ENCODE measurements at regions not wholly inside any gene's neighbourhood (a gene's known extent, or its start where the extent isn't known, plus 50 kb on each side); places are given as distances from the start of the nearest gene placed in this dataset.

DNA sequence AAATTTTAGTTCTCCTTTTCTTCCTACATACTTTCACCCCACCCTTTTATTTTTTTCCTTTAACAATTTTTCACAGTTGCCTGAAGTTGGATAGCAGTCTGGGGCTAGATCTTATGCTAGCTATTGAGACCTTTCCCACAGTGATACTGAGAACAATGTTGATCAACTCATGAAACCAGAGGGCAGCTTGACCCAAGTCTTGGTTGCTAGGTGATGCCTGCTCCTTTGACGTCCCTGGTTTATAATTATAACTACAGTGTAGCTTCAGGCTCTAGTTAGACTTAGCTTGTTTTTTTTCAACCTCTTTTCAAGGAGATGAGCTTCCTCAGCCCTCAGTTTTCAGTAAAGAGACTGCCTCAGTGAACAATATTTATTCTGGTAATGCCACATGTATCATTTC lies 648.5 kb downstream of the IRS1 start:
- TF ChIP-seq, protein P1, sequence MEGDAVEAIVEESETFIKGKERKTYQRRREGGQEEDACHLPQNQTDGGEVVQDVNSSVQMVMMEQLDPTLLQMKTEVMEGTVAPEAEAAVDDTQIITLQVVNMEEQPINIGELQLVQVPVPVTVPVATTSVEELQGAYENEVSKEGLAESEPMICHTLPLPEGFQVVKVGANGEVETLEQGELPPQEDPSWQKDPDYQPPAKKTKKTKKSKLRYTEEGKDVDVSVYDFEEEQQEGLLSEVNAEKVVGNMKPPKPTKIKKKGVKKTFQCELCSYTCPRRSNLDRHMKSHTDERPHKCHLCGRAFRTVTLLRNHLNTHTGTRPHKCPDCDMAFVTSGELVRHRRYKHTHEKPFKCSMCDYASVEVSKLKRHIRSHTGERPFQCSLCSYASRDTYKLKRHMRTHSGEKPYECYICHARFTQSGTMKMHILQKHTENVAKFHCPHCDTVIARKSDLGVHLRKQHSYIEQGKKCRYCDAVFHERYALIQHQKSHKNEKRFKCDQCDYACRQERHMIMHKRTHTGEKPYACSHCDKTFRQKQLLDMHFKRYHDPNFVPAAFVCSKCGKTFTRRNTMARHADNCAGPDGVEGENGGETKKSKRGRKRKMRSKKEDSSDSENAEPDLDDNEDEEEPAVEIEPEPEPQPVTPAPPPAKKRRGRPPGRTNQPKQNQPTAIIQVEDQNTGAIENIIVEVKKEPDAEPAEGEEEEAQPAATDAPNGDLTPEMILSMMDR (IDR thresholded peaks at IDR 0.05), result no peak

DNA sequence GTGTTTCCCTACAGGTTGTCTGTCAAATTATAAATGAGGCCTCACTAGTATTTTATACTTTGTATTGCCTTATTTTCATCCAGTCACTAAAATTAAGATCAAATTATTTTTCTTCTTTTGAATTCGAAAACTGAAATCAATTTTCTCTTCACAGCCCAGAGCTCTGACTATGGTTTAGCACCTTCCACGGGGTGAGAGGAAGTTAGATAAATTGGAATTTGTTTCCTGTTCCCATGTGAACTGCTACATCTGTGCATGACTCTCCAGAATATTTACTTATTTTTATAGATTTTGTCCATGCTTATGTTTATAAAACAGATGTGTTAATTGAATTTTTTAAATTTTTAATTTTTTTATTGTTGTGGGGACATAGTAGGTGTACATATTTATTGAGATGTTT lies 656.5 kb downstream of the IRS1 start:
- TF ChIP-seq, protein P1 (IDR thresholded peaks at IDR 0.05), result no peak

- TF ChIP-seq, protein P1 (IDR thresholded peaks at IDR 0.05), result no peak
Observed at GRCh38 chr2:226142463-226142862, 657.2 kb downstream of the IRS1 start.

DNA sequence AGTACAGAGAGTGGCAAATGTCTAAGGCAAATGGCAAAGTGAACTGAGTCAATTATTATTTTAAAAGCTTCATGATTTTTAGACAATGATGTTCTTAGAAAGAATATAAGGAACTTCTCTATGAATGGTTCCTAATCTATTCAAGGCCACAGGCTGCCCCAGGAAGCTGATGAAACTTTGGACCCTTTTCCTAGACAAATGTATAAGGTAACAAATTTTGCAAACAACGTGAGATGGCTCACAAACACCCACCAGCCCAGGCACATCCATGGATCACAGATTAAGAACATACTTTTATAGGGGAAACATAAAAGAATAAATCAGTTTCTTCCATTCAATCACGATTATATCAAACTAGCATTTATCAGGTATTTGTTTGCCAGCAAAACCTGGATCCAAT lies 659.0 kb downstream of the IRS1 start:
- TF ChIP-seq, protein P1 (IDR thresholded peaks at IDR 0.05), result no peak

GRCh38 chr2:226139759-226140158 lies 659.9 kb downstream of the IRS1 start:
- TF ChIP-seq, protein P1 (IDR thresholded peaks at IDR 0.05), result no peak

DNA sequence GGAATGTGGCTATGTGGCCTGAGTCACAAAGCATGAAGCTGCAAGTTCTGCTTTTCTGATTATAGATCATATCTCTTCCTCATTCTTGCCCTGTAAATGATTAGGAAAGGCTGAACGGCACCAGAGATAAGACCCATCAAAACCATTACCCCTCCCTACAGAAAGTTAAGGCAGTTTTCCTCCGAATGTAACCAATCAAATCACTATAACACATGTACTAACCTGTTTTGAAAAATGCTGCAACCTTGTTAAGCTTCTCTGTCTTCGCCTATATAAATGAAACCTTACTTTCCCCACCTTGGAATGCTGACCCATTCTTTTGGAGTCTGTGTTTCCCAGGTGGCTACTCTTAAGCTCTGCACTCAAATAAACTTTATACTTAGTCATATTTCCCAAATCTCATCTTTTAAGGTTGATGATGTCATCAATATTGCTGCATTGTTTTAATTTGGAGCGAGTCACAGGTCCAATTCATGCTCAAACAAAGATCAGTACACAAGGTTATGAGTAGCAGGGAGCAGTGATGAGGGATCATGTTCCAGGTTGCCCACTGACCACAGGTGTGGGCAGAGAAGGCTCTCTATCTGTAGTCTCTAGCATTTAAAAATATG lies 662.3 kb downstream of the IRS1 start:
- TF ChIP-seq, protein P1 (IDR thresholded peaks at IDR 0.05), result no peak

- TF ChIP-seq, protein P1 (IDR thresholded peaks at IDR 0.05), result no peak
Observed at GRCh38 chr2:226136739-226137138, 662.9 kb downstream of the IRS1 start.
